Stimulated activated naive B cell treated with anti-CD40 and anti-IgM and Interleukin-4, amounts not matched to agents 10 μg/mL and 1 μg/mL and 100 μg/mL, for 72 hours (primary cell): ENCODE measurements at regions not wholly inside any gene's neighbourhood (a gene's known extent, or its start where the extent isn't known, plus 50 kb on each side); places are given as distances from the start of the nearest gene placed in this dataset.
"Not testable (repeated sequence)": the region's sequence is repeated elsewhere in the genome, so short reads cannot be mapped to it uniquely, and the experiment has no call there.

Experiments used
- ATAC-seq, 2 donors: fragments of 150-1000 bp; cut with Tn5 transposase; replicated peaks; 2 replicates each; pipeline ENCODE4 v1.10.0; 2021; ENCODE audit warnings: moderate library complexity in 1 of 2
- DNase-seq: peaks from one replicate; pipeline ENCODE4 v3.0.0; 2021
- H3K27ac Mint-ChIP-seq: one replicate; pipeline ENCODE4 v1.8.0; 2022; ENCODE audit warnings: mild to moderate bottlenecking, mixed read lengths
- H3K27me3 Mint-ChIP-seq, 2 donors: one replicate each; pipeline ENCODE4 v1.8.0; 2022; ENCODE audit warnings: mixed read lengths in 2 of 2
- H3K36me3 Mint-ChIP-seq, 2 donors: one replicate each; pipeline ENCODE4 v1.8.0; 2022; ENCODE audit warnings: mixed read lengths in 2 of 2, mild to moderate bottlenecking in 1 of 2
- H3K4me1 Mint-ChIP-seq, 2 donors: one replicate each; pipeline ENCODE4 v1.8.0; 2022; ENCODE audit warnings: mixed read lengths in 2 of 2, mild to moderate bottlenecking in 1 of 2
- H3K4me3 Mint-ChIP-seq, 2 donors: one replicate each; pipeline ENCODE4 v1.8.0; 2022; ENCODE audit warnings: mild to moderate bottlenecking in 2 of 2, mixed read lengths in 2 of 2, moderate library complexity in 1 of 2
- H3K9me3 Mint-ChIP-seq, 2 donors: one replicate each; pipeline ENCODE4 v1.8.0; 2022; ENCODE audit warnings: mixed read lengths in 2 of 2, mild to moderate bottlenecking in 1 of 2

GRCh38 chr1:194013561-194013960 lies 827.1 kb upstream of the B3GALT2 start:
- peaks cover 0 to 5% of the 10 kb centered on the region in 2 donors for H3K27me3 Mint-ChIP-seq
- no peak overlapping the region for H3K27ac Mint-ChIP-seq
- DNase-seq (no peak), ATAC-seq (no peak)
- no peaks in the 10 kb centered on the region for H3K4me1 Mint-ChIP-seq
- H3K4me3 Mint-ChIP-seq: no peak overlapping the region
- H3K36me3 Mint-ChIP-seq: no peaks in the 10 kb centered on the region
- H3K9me3 Mint-ChIP-seq: peaks cover 11 to 13% of the 10 kb centered on the region in 2 donors

GRCh38 chr1:194004146-194004545 lies 817.7 kb upstream of the B3GALT2 start:
- ATAC-seq (no peak), DNase-seq (no peak)
- Mint-ChIP-seq H3K27me3 (no peaks in the 10 kb centered on the region), H3K27ac (no peak overlapping the region), H3K9me3 (peaks cover 7 to 10% of the 10 kb centered on the region in 2 donors), H3K36me3 (no peaks in the 10 kb centered on the region), H3K4me3 (no peak overlapping the region), H3K4me1 (no peaks in the 10 kb centered on the region)

DNA sequence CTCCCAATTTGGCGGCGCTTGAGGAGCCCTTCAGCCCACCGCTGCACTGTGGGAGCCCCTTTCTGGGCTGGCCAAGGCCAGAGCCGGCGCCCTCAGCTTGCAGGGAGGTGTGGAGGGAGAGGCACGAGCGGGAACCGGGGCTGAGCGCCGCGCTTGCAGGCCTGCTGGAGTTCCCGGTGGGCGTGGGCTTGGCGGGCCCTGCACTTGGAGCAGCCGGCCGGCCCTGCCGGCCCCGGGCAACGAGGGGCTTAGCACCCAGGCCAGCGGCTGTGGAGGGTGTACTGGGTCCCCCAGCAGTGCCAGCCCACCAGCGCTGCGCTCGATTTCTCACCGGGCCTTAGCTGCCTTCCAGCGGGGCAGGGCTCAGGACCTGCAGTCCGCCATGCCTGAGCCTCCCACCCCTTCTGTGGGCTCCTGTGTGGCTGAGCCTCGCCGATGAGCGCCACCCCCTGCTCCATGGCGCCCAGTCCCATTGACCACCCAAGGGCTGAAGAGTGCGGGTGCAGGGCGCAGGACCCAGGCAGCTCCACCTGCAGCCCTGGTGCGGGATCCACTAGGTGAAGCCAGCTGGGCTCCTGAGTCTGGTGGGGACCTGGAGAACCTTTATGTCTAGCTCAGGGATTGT lies 815.4 kb upstream of the B3GALT2 start:
- DNase-seq, H3K27me3 Mint-ChIP-seq, ATAC-seq, H3K4me1 Mint-ChIP-seq, H3K9me3 Mint-ChIP-seq, H3K36me3 Mint-ChIP-seq, H3K27ac Mint-ChIP-seq, H3K4me3 Mint-ChIP-seq: not testable (repeated sequence)

DNA sequence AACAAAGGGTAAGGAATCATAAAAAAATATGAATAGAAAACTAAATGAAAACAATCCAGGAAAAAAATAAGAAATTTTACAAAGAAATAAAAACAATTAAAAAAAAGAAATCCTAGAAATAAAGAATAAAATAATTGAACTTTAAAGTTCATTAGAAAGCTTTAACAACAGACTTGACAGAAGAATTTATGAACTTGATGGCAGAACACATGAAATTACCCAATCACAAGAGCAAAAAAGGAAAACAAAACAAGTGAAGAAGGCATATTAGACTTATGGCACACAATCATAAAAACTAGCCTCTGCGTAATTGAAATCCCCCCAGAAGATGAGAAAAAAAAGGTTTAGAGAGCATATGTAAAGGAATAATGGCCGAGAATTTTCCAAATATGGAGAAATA lies 802.5 kb upstream of the B3GALT2 start:
- no peak overlapping the region for H3K4me3 Mint-ChIP-seq
- no peaks in the 10 kb centered on the region for H3K27me3 Mint-ChIP-seq
- DNase-seq (no peak), ATAC-seq (no peak)
- no peak overlapping the region for H3K27ac Mint-ChIP-seq
- H3K9me3 Mint-ChIP-seq: peaks cover 18 to 19% of the 10 kb centered on the region in 2 donors
- no peaks in the 10 kb centered on the region for H3K4me1 Mint-ChIP-seq
- peaks cover 3 to 5% of the 10 kb centered on the region in 2 donors for H3K36me3 Mint-ChIP-seq

DNA sequence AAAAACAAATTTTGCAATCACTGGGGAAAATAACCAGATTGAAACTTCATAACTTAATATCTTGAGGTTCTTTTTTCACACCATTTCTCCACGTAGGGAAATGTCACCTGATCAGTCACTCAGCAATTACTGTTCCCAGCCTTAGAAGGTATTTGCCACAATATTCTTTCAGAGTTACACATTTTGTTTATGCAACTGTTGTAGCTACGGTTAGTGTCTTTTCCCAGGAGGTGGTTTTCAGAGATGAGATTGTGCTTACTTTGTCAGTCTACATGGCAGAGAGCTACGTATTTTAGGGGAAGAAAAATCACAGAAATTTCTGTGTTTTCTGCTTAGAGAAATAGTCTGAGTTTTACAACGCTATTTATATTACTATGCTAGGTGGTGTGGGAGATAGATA lies 792.8 kb upstream of the B3GALT2 start:
- Mint-ChIP-seq H3K9me3 (peaks cover 0 to 2% of the 10 kb centered on the region in 2 donors), H3K4me3 (no peak overlapping the region), H3K36me3 (no peaks in the 10 kb centered on the region), H3K27me3 (no peaks in the 10 kb centered on the region), H3K4me1 (no peaks in the 10 kb centered on the region), H3K27ac (no peak overlapping the region)
- DNase-seq: no peak
- ATAC-seq: no peak

DNA sequence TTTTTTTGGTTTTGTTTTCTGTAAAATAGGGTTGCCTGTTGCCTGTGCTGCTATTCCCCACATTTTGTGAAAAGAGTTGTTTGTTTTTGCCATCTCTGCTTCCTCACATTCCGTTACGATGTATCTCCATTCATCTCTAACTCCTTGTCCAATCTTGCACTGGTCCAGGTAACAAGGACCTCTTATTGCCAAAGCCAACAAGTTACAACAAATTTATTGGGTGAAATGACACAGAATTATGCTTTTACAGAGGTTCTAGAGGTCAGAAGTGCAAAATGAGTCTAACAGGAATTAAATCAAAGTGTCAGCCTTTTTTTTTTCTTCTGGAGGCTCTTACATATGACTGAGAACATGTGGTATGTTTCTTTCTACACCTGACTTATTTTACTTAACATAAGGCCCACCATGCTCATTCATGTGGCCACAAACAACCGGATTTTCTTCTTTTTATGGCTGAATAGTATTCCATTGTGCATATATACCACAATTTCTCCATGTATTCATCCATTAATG lies 787.9 kb upstream of the B3GALT2 start:
- Mint-ChIP-seq H3K27me3 (no peaks in the 10 kb centered on the region), H3K27ac (no peak overlapping the region), H3K4me1 (no peaks in the 10 kb centered on the region), H3K9me3 (peaks cover 0 to 2% of the 10 kb centered on the region in 2 donors), H3K36me3 (no peaks in the 10 kb centered on the region), H3K4me3 (no peak overlapping the region)
- DNase-seq: no peak
- no peak for ATAC-seq

GRCh38 chr1:193973428-193973827 lies 787.0 kb upstream of the B3GALT2 start:
- ATAC-seq: no peak
- no peaks in the 10 kb centered on the region for H3K27me3 Mint-ChIP-seq
- peaks cover 0 to 2% of the 10 kb centered on the region in 2 donors for H3K9me3 Mint-ChIP-seq
- H3K27ac Mint-ChIP-seq: no peak overlapping the region
- H3K4me3 Mint-ChIP-seq: no peak overlapping the region
- H3K4me1 Mint-ChIP-seq: no peaks in the 10 kb centered on the region
- H3K36me3 Mint-ChIP-seq: no peaks in the 10 kb centered on the region
- DNase-seq: no peak

- Mint-ChIP-seq H3K27ac (no peak overlapping the region), H3K9me3 (peaks cover 0 to 2% of the 10 kb centered on the region in 2 donors), H3K4me1 (no peaks in the 10 kb centered on the region), H3K27me3 (no peaks in the 10 kb centered on the region), H3K36me3 (no peaks in the 10 kb centered on the region), H3K4me3 (no peak overlapping the region)
- DNase-seq (no peak), ATAC-seq (no peak)
Measured at GRCh38 chr1:193971595-193971994, 785.2 kb upstream of the B3GALT2 start.

- Mint-ChIP-seq H3K9me3 (no peaks in the 10 kb centered on the region), H3K27me3 (peaks cover 0 to 6% of the 10 kb centered on the region in 2 donors), H3K4me1 (no peaks in the 10 kb centered on the region), H3K36me3 (no peaks in the 10 kb centered on the region), H3K4me3 (no peak overlapping the region), H3K27ac (no peak overlapping the region)
- ATAC-seq: no peak
- DNase-seq: no peak
Measured at GRCh38 chr1:193960499-193960898, 774.1 kb upstream of the B3GALT2 start.

DNA sequence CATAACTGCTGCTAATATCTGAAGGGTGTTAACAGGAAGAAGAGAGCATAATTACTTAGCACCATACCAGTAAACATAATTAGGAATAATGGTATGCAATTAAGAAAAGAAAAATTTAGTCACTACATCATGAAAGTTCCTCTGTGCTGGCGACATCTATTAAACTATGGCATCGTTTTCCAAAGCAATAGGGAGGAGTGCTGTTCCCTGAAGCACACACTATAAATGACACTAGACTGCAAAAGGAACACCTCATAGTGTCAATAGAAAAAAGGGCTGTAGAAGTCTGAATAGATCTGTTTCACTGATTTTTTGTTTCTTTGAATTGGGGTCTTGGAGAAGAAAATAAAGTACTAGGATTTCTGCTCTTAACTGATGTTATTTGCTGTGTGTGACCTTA lies 773.6 kb upstream of the B3GALT2 start:
- H3K27ac Mint-ChIP-seq: no peak overlapping the region
- H3K36me3 Mint-ChIP-seq: no peaks in the 10 kb centered on the region
- no peaks in the 10 kb centered on the region for H3K4me1 Mint-ChIP-seq
- no peak for ATAC-seq
- H3K4me3 Mint-ChIP-seq: no peak overlapping the region
- H3K9me3 Mint-ChIP-seq: no peaks in the 10 kb centered on the region
- no peak for DNase-seq
- peaks cover 0 to 2% of the 10 kb centered on the region in 2 donors for H3K27me3 Mint-ChIP-seq

- Mint-ChIP-seq H3K4me1 (no peaks in the 10 kb centered on the region), H3K4me3 (no peak overlapping the region), H3K27ac (no peak overlapping the region), H3K36me3 (no peaks in the 10 kb centered on the region), H3K27me3 (no peaks in the 10 kb centered on the region), H3K9me3 (no peaks in the 10 kb centered on the region)
- DNase-seq: no peak
- no peak for ATAC-seq
Measured at GRCh38 chr1:193957556-193958095, 771.2 kb upstream of the B3GALT2 start.

DNA sequence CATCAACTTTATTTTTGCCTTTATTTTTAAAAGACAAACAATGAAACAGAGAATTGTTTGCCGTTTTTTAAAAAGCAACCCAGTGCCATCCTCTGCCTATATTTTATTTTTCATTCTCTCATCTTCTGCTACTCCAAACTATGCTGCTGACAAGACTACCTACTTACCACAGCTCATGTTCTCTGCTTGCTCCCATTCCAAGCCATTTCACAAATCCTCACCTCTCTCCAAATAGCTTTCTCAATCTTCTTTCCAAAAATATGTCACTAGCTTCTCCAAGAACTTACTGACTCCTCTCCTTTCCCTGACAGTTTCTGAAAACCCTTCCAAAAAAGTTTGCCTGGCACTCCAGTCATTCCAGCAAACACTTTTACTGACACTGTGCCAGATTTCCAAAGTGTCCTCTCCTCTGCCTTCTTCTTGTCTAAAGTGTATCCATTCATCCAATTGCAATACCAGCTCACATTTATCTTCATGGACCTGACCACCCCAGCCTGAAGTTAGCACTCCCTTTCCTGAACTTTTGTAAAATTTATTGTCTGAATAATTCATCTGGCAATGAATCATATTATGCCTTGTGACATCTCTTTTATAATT lies 766.5 kb upstream of the B3GALT2 start:
- H3K4me3 Mint-ChIP-seq: no peak overlapping the region
- no peaks in the 10 kb centered on the region for H3K36me3 Mint-ChIP-seq
- no peaks in the 10 kb centered on the region for H3K9me3 Mint-ChIP-seq
- ATAC-seq (no peak), DNase-seq (no peak)
- no peaks in the 10 kb centered on the region for H3K27me3 Mint-ChIP-seq
- H3K27ac Mint-ChIP-seq: no peak overlapping the region
- H3K4me1 Mint-ChIP-seq: no peaks in the 10 kb centered on the region

- no peaks in the 10 kb centered on the region for H3K36me3 Mint-ChIP-seq
- H3K27me3 Mint-ChIP-seq: no peaks in the 10 kb centered on the region
- ATAC-seq: no peak
- H3K9me3 Mint-ChIP-seq: peaks cover 0 to 2% of the 10 kb centered on the region in 2 donors
- no peak for DNase-seq
- no peak overlapping the region for H3K4me3 Mint-ChIP-seq
- no peaks in the 10 kb centered on the region for H3K4me1 Mint-ChIP-seq
- H3K27ac Mint-ChIP-seq: no peak overlapping the region
Measured at GRCh38 chr1:193951984-193952383, 765.6 kb upstream of the B3GALT2 start.

DNA sequence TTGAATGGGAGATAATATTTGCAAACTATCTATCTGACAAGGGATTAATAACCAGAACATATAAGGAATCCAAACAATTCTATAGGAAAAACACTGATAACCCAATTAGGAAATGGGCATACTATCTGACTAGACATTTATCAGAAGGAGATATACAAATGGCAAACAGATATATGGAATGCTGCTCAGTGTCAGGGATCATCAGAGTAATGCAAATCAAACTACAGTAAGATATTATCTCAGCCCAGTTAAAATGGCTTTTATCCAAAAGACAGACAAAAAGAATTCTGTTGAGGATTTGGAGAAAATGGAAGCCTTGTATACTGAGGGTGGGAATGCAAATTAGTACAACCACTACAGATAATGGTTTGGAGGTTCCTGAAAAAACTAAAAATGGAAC lies 758.0 kb upstream of the B3GALT2 start:
- Mint-ChIP-seq H3K36me3 (no peaks in the 10 kb centered on the region), H3K27ac (no peak overlapping the region), H3K27me3 (peaks cover 5 to 8% of the 10 kb centered on the region in 2 donors), H3K9me3 (peaks cover 2 to 8% of the 10 kb centered on the region in 2 donors), H3K4me1 (no peaks in the 10 kb centered on the region), H3K4me3 (no peak overlapping the region)
- ATAC-seq (no peak), DNase-seq (no peak)

DNA sequence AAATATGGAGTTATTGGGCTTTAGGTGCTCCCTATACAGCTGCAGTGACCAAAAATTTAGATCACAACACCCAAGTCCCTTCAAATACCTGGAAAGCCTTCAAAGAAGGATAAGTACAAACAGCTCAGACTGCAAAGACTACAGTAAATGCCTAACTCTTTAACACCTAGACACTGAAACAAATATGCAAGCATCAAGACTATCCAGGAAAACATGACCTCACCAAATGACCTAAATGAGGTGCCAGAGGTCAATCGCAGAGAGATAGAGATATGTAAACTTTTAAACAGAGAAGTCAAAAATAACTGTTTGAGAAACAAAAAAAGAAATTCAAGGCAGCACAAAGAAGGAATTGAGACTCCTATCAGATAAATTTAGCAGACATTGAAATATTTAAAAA lies 753.8 kb upstream of the B3GALT2 start:
- Mint-ChIP-seq H3K27ac (no peak overlapping the region), H3K27me3 (peaks cover 5 to 8% of the 10 kb centered on the region in 2 donors), H3K9me3 (peaks cover 2 to 5% of the 10 kb centered on the region in 2 donors), H3K36me3 (no peaks in the 10 kb centered on the region), H3K4me3 (no peak overlapping the region), H3K4me1 (no peaks in the 10 kb centered on the region)
- ATAC-seq (no peak), DNase-seq (no peak)
